NOMO-1 treated with DMSO at 0.1 percent for 48 hours (cell line): ENCODE measurements at regions not wholly inside any gene's neighbourhood (a gene's known extent, or its start where the extent isn't known, plus 50 kb on each side); places are given as distances from the start of the nearest gene placed in this dataset.

Source experiments
- DNase-seq: peaks from one replicate; lab custom pipeline; 2025; ENCODE audit not compliant: unreplicated experiment; lab: John Stamatoyannopoulos, UW

DNA sequence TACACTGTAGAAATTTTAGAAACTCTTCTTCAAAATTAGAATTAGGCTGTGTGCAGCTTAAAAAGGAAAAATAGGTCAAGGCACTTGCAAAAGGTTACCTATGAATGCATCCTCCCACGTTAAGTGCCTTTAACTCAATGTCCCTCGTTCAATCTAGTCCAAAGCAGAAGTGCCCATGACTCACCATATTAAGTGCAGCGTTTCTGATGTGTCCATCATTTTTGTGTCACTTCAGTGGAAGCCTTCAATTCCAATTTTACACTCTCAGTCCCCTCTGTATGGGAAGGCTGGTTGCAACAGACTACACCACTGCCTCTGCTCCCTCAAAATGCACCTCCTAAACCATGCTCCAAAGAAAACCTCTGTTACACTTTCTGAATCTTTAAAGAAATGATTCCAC lies 53.4 kb downstream of the FOXB1 start:
- no peak for DNase-seq

DNA sequence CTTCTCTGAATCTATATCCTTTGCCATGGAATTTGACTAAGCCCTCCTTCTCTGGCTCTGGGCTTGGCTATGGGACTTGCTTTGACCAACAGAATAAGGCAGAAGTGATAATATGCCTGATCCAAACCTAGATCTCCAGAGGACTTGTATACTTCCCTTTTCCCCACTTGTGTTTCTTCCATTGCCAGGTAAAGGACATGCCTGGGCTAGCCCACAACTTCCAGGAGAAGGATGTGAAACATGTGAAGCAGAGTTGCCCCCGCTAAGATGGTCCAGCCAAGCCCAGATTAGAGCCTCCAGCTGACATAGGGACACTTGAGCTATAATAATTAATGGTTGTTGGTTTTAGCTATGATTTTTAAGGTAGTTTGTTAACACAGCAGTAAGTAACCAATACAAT lies 55.1 kb downstream of the FOXB1 start:
- no peak for DNase-seq

DNA sequence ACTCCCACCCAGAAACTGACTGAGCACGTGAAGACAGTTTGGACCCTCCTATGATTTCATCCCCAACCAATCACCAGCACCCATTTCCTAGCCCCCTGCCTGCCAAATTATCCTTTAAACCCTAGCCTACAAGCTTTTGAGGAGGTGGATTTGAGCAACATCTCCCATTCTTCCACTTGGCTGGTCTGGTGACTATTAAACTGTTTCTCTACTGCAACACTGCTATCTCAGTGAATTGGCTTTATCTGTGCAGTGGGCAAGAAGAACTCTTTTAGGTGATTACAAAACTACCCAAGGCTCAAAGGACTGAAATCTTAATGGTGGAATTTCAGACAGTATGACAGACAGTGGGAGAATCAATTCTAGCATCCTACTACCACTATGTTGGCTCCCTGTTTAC lies 57.6 kb downstream of the FOXB1 start:
- no peak for DNase-seq

DNA sequence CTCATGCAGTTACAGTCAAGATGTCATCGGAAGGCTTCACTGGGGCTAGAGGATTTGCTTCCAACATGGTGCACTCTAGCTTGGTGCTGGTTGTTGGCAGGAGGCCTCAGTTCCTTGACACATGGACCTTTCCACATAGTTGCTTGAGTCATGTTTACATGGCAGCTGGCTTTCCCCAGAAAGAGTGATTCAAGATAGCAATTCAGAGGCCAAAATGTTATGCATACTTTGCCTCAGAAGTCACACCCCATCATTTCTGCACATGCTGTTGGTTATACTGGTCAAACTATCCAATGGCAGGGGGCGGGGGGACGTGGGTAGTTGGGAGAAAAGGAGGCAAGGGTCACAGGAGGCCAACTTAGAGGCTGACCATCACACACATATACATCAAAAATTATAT lies 58.7 kb downstream of the FOXB1 start:
- no peak for DNase-seq

DNA sequence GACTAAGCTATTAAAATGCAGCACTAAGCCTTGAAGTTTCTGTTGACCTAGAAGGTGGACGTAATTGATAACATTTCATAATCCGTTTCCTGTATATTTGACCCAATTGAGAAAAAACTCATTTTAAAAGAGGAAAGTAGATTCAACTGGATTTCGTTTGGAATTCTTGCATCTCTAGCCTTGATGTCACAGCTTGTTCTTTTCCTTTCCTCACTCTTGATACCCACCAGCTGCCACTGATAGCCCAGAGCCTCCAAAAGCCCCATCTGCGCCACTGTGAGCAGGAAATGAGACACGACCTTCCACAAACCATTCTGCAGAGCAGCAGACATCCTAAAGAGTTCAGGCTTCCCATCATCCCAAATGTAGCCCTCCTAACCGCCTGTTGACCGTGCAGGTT lies 61.8 kb downstream of the FOXB1 start:
- no peak for DNase-seq

DNA sequence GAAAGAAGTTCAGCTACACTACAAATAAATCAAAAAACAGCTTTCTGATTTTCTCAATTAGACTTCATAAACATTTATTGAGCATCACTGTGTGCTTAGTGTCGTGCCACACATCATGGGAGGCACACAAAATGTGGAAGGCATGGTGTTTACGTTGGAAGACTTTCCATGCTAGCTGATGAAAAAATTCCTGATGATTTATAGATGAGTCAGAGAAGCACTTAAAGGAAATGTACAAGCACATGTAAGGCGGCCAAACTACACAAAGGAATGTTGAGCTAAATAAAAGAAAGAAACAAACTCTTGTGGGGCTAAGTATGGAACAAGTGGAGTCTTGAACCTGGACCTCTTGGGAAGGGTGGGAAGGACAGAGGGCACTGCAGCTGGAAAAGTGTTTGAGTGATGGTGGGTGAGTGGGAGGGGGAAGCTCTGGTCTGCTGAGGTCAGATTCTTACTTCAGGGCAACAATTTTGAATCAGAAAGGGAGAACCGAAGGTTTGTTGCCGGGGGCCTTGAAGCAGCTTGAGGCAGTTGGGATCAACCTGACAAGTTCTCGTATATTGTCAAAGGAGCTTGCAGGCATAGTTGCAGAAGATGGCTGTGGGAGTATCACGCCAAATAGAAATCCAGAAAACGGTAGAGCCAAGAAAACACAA lies 66.9 kb downstream of the FOXB1 start:
- DNase-seq = no peak

DNA sequence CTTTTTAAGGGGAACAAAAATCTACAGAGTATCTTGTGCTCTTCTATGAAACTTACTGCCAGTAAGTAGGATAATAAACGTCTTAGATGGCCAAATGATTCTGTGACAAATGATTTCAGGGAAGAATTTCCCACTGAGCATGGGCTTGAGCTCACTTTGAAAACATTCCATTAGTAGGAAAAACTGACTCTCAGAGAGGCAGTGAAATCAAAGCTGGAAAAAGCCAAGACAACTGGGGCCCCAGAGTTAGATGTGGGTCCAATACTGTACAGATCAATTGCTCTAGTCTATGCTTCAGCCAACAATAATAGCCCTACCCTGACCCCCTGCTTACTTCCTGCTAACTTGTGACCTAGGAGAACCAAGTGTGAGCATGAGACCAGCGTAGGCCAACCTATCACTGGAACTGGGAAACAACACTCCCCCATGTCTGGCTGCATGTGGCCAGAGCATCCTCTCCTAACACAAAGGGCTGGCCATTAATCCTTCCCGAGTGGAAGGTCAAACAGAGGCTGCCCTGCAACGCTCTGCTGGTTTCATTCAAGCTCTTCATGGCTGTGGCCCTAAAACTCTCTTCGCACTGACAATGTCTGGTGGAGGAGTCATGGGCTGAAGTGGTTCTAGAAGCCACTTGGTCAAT lies 68.8 kb downstream of the FOXB1 start:
- no peak for DNase-seq

DNA sequence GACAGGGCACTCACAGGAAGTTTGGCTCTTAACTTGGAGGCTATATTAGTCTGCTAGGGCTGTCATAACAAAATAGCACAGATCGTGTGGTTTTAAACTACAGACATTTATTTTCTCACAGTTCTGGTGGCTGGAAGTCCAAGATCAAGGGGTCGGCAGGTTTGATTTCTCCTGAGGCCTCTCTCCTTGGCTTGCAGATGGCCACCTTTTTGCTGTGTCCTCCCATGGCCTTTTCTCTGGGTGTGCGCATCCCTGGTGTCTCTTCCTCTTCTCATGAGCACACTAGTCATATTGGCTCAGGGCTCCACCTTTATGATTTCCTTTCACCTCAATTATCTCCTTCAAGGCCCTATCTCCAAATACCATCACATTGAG lies 69.3 kb downstream of the FOXB1 start:
- no peak for DNase-seq

DNA sequence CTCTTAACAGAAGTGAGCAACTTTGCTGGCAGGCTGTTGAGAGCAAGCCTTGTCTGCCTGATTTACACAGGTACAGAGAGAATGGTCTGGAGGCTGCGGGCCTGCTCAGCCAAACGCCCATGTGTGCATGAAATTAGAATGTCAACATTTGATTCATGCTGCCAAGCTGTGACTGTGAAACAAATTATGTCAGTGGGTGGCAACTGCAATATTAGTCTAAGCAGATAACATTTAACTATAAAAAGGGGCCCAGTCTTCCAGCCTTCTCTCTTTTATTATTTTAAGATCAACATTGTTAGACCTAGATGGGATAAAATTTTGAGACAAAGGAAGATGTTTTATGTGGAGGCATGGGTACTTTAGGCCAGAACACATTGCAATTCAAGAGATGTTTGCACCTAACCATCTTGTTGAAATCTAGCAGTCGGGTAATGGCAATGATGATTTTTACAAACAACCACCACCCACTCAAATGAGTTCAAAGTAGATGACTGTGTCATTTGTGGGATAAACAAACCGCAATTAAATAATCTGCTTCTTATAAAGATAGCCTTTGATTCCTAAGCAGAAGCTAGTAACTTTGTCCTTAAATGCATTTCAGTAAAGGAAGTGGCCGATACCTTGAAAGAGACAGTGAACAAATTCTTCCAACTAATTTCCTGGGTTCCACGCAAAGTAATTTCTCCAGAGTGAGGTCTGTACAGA lies 70.2 kb downstream of the FOXB1 start:
- no peak for DNase-seq

DNA sequence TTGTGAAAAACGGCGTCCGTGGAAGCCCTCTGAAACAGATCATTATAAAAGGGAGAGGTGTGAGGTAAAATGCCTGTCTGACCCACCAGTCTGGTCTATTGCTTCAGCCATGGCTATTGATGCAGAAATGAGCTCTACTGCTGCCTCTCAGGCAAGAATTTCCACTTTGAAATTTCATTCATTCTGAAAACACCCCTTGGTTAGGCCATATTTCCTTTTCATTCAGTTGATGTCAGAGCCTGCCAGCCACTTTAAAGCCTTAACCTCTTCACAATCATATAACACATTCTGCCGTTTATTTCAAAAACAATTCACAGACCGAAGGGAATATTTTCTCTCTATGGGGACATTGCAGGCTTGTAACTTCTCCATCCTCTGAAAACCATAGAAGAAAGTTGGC lies 71.9 kb downstream of the FOXB1 start:
- no peak for DNase-seq

DNA sequence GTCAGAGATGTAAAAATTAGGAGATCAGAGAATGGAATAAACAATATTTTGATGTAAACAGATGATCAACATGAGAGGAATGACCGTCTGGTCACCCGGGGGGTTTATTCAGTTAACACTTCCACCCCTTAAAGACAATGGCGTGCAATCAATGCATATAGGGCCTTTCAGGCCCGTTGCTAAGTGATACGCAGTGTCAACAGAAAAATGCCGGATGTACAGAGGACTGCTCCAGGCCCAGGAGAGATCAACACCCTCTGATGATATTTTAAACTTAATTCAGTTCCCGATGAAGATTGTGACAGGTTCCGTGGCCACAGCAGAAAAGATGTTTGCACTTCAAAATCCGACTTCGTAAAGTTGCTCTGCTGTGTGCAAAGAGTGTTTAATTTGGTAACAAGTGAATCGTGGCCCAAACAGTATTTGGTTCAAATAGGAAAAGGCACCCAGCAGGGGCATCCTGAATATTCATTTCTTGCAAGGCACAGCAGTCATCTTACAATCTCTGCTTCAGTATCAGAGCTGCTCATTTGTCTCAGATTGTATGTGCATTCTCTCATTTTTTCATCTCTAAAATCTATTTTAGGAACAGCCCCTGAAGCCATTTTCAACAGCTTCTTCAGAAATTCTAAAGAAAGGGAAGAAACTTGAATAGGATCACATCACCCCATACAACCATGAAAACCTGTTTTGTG lies 72.6 kb downstream of the FOXB1 start:
- DNase-seq = no peak

DNA sequence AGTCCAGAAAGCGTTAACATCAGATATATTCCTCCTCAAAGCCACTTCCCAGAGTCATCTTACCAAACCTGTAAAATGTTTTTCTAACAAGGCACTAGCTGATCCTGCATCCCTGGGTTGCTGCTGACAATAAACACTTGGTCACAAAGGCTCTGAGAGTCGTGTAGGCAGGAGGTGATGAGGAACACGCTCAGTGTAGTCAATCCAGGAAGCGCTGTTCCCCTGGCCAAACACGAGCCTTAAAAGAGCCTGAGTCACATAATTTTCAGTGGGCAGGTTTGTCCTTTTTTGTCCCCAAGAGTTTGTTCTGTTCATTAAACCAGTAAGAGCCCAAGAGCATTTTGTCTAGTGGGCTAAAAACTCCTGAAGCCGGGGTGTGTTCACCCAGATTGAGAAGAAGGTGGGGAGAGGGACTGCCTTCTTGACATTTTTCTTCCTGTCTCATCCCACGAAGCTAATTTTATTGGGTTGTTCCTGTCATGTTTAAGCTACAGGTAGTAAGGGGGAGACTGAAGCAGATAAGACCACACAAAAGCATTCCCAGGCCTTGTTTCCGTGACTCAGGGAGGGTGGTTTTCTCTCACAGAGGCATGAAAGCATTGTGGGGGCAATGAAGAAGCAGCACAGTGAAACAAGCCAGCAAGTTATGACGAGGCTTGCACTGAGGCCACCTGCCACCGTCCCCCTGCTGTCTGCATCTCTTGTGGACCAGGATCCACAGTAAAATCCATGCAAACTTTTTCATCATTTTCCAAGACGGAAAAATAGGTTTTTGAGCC lies 73.7 kb downstream of the FOXB1 start:
- DNase-seq = no peak

DNA sequence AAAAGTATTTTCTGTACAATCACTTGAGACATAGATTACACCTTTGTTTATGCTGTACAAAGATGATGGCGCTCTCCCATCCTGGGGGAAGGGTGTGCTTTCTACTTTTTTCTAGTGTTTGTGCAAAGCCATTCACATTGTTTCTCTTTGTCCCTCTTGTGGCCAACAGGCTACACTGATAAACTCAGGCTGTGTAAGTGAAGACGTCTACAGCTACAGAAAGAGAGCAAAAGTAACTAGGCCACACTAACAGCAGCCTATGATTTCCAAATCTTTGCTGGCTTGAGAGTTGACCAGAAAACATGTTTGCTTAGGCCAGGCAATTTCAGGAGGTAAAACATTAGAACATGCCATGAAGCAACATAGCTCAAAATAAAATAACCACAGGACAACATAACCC lies 75.1 kb downstream of the FOXB1 start:
- DNase-seq = no peak

DNA sequence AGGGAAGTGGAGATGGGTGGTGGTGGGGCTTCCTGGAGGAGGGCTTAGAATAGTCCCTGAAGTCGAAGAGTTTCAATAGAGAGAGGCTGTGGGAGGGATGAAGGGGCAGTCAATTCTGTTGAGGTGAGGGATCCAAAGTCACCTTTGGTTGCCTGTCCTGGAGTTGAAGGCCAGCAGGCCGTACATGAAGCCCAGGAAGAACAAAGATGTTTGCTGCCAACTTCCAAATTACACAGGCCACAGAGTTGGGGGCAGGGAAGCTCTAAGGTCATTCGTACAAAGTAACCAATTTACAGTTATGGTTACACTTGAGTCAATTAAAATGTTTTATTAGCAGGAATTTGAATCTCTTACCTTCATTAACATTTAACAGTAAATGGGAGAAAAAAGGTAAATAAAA lies 77.9 kb downstream of the FOXB1 start:
- DNase-seq = no peak

DNA sequence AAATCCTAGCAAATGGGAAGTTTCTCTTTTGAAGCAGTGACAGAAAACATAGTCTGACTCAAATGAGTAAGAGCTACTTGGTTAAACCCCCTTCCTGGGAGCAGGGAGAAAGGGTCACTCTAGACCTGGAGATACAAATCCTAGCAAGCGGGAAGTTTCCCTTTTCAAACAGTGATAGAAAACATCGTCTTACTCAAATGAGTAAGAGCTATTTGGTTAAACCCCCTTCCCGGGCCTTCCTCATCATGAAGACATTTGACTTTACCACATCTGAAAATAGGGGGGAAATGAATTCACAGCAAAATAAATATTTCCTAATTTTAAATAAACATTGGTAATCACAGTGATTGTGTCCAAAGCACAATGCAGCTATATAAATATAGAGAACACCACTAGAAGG lies 79.2 kb downstream of the FOXB1 start:
- DNase-seq = no peak

DNA sequence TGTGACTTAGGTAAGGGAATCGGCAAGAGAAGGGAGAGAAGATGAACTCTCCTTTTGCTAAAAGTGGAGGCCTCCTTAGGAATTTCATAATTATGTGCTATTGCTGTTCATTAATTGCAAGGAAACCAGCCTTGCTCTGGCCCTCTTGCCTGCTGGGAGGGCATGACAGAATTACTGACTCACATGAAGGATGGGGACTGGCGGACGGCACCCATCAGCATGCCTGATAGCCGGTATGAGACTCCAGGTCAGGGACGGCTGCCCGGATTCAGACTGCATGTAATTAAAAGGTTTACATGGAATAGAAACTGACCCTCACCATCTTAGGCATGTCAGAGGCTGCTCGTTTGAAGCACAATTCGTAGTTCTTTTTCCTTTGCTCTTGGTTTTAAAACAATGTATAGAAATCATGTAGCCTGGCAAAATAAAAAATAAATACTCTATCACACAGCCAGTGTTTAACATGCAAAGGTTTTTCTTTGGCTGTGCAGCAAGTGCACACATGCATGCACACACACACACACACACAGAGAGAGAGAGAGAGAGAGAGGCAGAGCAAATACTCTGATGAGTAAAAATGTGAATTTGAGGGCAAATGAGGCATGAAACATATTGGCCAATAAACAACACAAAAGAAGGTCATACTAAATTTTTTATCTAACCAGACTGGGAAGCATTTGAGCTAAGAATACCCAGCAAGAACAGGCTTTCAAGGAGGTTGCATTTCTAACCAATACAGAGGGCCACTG lies 82.7 kb downstream of the FOXB1 start:
- no peak for DNase-seq

DNA sequence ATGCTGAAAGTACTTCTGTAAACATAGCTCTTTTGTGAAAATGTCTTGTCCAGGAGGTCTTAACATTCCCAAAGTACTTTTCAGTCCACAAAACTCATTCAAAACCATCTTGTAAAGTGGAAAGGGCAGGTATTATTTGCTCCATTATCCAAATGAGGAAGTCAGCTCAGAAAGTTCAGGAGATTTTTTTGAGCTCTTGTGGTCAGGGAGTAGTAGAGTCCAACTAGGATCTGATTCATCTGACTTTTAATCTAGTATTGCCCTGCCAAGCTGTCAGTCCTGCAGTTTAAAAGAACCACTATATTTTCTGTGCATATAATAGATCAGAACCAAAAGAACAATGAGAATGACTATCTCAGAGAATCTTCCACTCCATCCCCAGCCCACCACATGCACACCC lies 83.5 kb downstream of the FOXB1 start:
- DNase-seq = no peak

DNA sequence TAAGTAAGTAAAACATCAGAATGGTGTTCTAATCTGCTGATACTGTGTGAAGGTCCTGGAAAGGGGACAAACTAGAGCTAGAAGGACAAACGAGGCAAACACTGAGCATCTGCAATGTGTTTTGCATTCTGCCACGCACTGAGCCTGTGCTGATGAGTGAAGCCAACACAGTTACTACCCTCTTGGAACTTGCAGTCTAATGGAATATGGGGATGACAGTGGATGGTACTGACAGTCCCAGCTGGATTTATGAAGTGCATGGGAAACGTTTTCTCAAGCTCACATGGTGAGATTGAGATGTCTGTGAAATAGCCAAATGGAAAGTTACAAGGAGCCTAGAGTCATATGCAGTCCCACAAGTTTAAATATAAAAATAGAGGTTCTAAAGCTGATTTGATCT lies 86.6 kb downstream of the FOXB1 start:
- no peak for DNase-seq

DNA sequence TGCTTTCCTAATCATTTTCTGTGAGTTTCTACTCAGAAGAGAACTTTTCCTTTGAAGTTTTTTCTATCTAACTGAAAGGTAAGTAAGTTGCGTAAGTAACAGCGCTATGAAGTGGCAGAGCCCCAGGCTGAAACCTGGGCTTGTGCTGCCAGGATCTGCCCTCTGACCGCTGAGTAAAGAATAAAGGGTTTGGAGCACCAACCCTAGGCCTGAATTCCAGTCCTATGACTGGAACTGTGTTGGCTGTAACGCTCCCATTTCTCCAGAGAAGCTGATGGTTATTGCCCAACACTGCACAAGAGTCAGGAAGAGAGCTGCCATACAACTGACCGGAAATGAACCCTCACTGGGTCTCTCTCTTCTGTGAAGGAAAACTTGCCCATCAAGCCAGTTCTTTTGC lies 87.0 kb downstream of the FOXB1 start:
- DNase-seq = no peak

DNA sequence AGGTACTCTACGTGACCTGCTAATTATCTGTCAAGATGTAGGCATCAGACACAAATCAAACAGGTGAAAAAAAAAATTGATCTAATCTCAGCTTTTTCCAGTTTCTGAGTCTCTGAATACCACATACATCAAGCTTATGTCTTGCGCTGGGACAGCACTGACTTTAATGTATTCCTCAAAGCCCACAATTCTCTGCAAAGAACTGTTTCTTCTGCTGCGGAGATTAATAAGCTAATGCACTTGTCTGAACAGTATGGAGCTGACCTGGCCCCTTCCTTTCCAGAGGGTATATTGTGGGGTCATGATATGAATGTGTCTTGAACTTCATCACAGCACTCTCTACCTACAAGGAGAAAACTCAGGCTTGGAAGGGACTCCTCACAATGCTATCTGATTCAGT lies 87.8 kb downstream of the FOXB1 start:
- no peak for DNase-seq
